ENCODE measurements at regions not wholly inside any gene's neighbourhood (a gene's known extent, or its start where the extent isn't known, plus 50 kb on each side); places are given as distances from the start of the nearest gene placed in this dataset.

DNA sequence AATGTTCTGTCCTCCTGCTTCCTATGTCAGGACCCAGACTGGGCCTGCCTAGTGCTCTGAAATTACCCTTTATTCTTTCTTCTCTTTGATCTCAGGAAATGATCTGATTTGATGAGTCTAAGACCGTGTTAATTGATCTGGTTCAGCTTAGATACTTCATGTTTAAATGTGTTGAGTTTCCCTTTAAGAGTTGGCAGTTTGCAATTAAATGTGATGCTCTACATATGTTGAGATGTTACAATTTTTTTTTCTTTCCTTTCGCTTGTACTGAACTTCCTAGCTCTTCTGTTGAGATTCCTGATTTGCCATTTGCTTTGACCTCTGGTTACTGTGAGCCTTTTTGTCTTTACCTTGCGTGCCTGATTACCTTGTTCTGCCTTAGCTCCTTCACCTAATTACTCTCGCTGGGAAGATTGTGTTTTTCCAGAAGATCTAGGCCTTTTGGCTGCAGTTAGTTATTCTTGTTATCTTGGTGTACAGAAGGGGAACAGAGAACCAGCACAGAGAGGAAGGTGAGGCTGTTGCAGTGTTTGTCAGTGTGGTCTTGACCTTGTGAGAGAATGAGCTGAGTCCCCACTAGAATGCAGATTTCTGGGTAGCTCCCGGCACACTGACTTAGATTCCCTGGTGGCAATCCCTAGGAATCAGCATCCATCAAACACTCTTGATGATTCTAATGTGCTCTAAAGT is 203.6 kb downstream of the EDEM1 start:
- TF ChIP-seq, protein P1, sequence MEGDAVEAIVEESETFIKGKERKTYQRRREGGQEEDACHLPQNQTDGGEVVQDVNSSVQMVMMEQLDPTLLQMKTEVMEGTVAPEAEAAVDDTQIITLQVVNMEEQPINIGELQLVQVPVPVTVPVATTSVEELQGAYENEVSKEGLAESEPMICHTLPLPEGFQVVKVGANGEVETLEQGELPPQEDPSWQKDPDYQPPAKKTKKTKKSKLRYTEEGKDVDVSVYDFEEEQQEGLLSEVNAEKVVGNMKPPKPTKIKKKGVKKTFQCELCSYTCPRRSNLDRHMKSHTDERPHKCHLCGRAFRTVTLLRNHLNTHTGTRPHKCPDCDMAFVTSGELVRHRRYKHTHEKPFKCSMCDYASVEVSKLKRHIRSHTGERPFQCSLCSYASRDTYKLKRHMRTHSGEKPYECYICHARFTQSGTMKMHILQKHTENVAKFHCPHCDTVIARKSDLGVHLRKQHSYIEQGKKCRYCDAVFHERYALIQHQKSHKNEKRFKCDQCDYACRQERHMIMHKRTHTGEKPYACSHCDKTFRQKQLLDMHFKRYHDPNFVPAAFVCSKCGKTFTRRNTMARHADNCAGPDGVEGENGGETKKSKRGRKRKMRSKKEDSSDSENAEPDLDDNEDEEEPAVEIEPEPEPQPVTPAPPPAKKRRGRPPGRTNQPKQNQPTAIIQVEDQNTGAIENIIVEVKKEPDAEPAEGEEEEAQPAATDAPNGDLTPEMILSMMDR (IDR thresholded peaks at IDR 0.05; ENCODE audit: borderline replicate concordance, extremely low read depth, low read length, poor library complexity, severe bottlenecking), result no peak
- no peak for TF ChIP-seq EZH2 (IDR thresholded peaks at IDR 0.05; ENCODE audit: borderline replicate concordance, low read depth, low read length, severe bottlenecking)

Data from DND-41 (cell line).